ENCODE measurements at regions not wholly inside any gene's neighbourhood (a gene's known extent, or its start where the extent isn't known, plus 50 kb on each side); places are given as distances from the start of the nearest gene placed in this dataset.

DNA sequence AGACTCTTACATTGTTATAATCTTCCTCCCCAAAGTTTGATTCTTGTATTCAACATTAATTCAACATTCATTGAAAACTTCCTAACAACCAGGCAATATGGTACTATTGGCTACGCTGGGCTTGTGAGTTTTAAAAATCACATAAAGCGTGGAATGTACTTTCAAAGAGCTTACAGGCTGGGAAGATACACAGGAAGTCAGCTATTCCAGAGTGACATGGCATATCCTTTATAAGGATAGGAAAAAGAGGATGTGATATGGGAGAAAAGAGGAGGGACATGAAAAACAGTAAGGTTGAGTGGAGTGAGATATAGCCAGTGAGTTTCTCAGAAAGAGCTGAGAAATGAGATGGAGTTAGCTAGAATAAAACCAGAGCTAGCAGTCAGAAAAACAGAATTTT is 103.6 kb upstream of the ATF7IP start:
- TF ChIP-seq, protein P1, sequence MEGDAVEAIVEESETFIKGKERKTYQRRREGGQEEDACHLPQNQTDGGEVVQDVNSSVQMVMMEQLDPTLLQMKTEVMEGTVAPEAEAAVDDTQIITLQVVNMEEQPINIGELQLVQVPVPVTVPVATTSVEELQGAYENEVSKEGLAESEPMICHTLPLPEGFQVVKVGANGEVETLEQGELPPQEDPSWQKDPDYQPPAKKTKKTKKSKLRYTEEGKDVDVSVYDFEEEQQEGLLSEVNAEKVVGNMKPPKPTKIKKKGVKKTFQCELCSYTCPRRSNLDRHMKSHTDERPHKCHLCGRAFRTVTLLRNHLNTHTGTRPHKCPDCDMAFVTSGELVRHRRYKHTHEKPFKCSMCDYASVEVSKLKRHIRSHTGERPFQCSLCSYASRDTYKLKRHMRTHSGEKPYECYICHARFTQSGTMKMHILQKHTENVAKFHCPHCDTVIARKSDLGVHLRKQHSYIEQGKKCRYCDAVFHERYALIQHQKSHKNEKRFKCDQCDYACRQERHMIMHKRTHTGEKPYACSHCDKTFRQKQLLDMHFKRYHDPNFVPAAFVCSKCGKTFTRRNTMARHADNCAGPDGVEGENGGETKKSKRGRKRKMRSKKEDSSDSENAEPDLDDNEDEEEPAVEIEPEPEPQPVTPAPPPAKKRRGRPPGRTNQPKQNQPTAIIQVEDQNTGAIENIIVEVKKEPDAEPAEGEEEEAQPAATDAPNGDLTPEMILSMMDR (IDR thresholded peaks at IDR 0.05; ENCODE audit: insufficient read depth, low read length, poor library complexity, severe bottlenecking): no peak
- no peaks in the 10 kb centered on the region; the same call in 1 of the 2 replicates for H3K36me3 ChIP-seq (ENCODE audit: control insufficient read depth, insufficient read depth, low read length)
- DNase-seq (ENCODE audit: extremely low read depth, insufficient read length): no peak
- H3K4me3 ChIP-seq (replicated peaks; ENCODE audit: low read depth, low read length): no peak overlapping the region
- no peaks in the 10 kb centered on the region for H3K27me3 ChIP-seq (replicated peaks; ENCODE audit: control insufficient read depth, insufficient read depth, low read length)

DNA sequence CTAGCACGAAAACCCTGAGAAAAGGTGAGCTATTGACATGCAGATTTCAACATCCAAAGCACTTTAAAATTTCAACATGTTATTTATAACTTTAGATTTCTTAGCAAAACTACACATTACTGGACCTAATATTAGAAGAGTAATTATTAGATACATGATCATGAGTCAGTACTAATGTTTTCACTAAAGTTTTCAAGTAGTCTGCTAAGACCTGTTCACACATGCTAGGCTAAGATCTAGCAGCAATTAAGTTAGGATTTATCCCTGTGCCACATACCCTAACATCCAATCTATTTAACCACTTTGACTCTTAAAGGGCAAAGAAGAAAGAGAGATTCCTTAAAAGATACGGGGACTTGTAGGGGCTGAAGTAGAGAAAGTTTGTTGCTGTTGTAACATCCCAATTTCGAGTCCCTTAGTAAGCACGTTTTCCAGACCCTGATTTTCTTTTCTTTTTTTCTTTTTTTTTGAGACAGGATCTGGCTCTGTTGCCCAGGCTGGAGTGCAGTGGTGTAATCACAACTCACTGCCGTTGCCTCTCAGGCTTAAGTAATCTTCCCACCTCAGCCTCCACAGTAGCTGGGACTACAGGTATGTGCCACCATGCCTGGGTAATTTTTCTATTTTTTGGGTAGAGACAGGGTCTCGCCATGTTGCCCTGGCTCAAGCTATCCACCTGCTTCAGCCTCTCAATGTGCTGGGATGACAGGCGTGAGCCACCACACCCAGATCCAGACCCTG is 102.5 kb upstream of the ATF7IP start:
- H3K27me3 ChIP-seq (replicated peaks; ENCODE audit: control insufficient read depth, insufficient read depth, low read length): no peaks in the 10 kb centered on the region
- TF ChIP-seq, protein P1 (IDR thresholded peaks at IDR 0.05; ENCODE audit: insufficient read depth, low read length, poor library complexity, severe bottlenecking): no peak
- no peaks in the 10 kb centered on the region; the same call in 1 of the 2 replicates for H3K36me3 ChIP-seq (ENCODE audit: control insufficient read depth, insufficient read depth, low read length)
- DNase-seq (ENCODE audit: extremely low read depth, insufficient read length): no peak
- no peak overlapping the region for H3K4me3 ChIP-seq (replicated peaks; ENCODE audit: low read depth, low read length)

DNA sequence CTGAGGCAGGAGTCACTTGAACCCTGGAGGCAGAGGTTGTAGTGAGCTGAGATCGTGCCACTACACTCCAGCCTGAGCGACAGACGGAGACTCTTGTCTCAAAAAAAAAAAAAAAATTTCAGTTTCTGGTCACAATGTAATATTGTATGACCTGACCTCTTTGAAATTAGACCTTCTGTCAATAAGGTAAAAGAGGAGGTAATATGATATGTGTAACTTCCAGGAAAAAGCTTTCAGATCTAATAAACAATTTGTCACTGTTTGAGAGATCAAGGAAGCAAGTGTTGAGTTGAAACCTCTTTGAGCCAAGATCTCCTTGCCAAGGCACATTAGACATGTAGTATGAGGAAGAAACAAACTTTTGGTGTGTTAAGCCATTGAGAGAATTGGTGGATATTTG is 101.7 kb upstream of the ATF7IP start:
- TF ChIP-seq, protein P1 (IDR thresholded peaks at IDR 0.05; ENCODE audit: insufficient read depth, low read length, poor library complexity, severe bottlenecking): no peak
- Histone ChIP-seq H3K36me3 (ENCODE audit: control insufficient read depth, insufficient read depth, low read length) (no peaks in the 10 kb centered on the region; the same call in 1 of the 2 replicates), H3K4me3 (replicated peaks; ENCODE audit: low read depth, low read length) (no peak overlapping the region), H3K27me3 (replicated peaks; ENCODE audit: control insufficient read depth, insufficient read depth, low read length) (no peaks in the 10 kb centered on the region)
- no peak for DNase-seq (ENCODE audit: extremely low read depth, insufficient read length)

DNA sequence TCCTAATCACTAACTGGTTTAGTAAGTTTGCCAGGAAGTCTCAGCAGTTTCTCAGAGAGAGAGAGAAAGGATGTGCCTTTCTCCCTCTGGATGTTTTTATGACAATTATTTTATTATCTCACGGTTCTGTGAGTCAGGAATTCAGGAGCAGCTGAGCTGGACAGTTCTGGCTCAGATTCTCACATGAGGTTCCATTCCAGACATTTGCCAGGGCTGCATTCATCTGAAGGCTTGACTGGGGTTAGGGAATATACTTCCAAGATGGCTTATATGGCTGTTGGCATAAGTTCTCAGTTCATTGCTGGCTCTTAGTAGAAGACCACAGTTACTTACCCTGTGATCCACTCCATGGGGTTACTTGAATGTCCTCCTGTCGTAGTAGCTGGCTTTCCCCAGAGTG is 101.2 kb upstream of the ATF7IP start:
- Histone ChIP-seq H3K27me3 (replicated peaks; ENCODE audit: control insufficient read depth, insufficient read depth, low read length) (no peaks in the 10 kb centered on the region), H3K36me3 (ENCODE audit: control insufficient read depth, insufficient read depth, low read length) (no peaks in the 10 kb centered on the region; the same call in 1 of the 2 replicates), H3K4me3 (replicated peaks; ENCODE audit: low read depth, low read length) (no peak overlapping the region)
- DNase-seq (ENCODE audit: extremely low read depth, insufficient read length): no peak
- TF ChIP-seq, protein P1 (IDR thresholded peaks at IDR 0.05; ENCODE audit: insufficient read depth, low read length, poor library complexity, severe bottlenecking): no peak

DNA sequence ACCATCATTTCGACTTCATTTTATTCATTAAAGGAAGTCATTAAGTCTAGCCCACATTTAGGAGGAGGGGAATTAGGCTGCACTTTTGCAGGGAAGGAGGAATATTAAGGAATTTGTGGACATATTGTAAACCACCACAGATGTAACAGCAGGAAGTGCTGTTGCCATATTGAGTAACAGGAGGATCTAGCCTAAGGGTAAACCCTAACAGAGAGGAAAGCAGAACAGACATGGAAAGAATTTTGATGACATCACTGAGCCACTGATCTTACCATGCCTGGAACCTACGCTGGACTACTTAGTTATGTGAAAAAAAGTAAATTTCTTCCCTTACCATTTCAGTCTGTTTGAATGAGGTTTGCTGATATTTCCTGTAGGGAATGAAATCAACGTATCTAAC is 100.7 kb upstream of the ATF7IP start:
- H3K36me3 ChIP-seq (ENCODE audit: control insufficient read depth, insufficient read depth, low read length): no peaks in the 10 kb centered on the region; the same call in 1 of the 2 replicates
- H3K27me3 ChIP-seq (replicated peaks; ENCODE audit: control insufficient read depth, insufficient read depth, low read length): no peaks in the 10 kb centered on the region
- TF ChIP-seq, protein P1 (IDR thresholded peaks at IDR 0.05; ENCODE audit: insufficient read depth, low read length, poor library complexity, severe bottlenecking): no peak
- no peak overlapping the region for H3K4me3 ChIP-seq (replicated peaks; ENCODE audit: low read depth, low read length)
- no peak for DNase-seq (ENCODE audit: extremely low read depth, insufficient read length)
